Esophagus (tissue), 2 donors: ENCODE measurements at regions not wholly inside any gene's neighbourhood (a gene's known extent, or its start where the extent isn't known, plus 50 kb on each side); places are given as distances from the start of the nearest gene placed in this dataset.

Experiments
- H3K27ac ChIP-seq, 2 donors: one replicate each; pipeline ENCODE4 v1.5.1; 2013; ENCODE audit warnings: low read depth in 2 of 2, mild to moderate bottlenecking in 2 of 2, inconsistent platforms in 1 of 2, low read length in 1 of 2, moderate library complexity in 1 of 2
- H3K27me3 ChIP-seq, 2 donors: one replicate each; pipeline ENCODE4 v1.6.1; 2013; ENCODE audit warnings: low read length in 2 of 2, control low read depth in 1 of 2, mild to moderate bottlenecking in 1 of 2; ENCODE audit not compliant: insufficient read depth in 2 of 2, control insufficient read depth in 1 of 2
- H3K36me3 ChIP-seq, 2 donors: one replicate each; pipeline ENCODE4 v1.6.1; 2013; ENCODE audit warnings: low read length in 1 of 2; ENCODE audit not compliant: control insufficient read depth in 2 of 2, insufficient read depth in 2 of 2
- H3K4me1 ChIP-seq, 2 donors: one replicate each; pipeline ENCODE4 v1.6.1; 2013; ENCODE audit warnings: low read length in 1 of 2; ENCODE audit not compliant: control insufficient read depth in 2 of 2, insufficient read depth in 2 of 2
- H3K4me3 ChIP-seq, 2 donors: one replicate each; pipeline ENCODE4 v1.5.1; 2013; ENCODE audit warnings: low read length in 2 of 2, mild to moderate bottlenecking in 2 of 2, low read depth in 1 of 2, moderate library complexity in 1 of 2
- H3K9me3 ChIP-seq, 2 donors: one replicate each; pipeline ENCODE4 v1.6.1; 2013; ENCODE audit warnings: mild to moderate bottlenecking in 2 of 2, low read depth in 1 of 2, low read length in 1 of 2, moderate library complexity in 1 of 2; ENCODE audit not compliant: control insufficient read depth in 2 of 2, insufficient read depth in 1 of 2
- WGBS, 2 donors: extraction: QIAGEN DNeasy Blood & Tissue Kit; methylation state at CpG; one replicate each; pipeline ENCODE4 v1.1.7; 2013; 5-methylcytosine and 5-hydroxymethylcytosine counted together
- donor health status: healthy with polysubstance abuse.
- donor health status: Bipolar disorder and iron deficiency.

DNA sequence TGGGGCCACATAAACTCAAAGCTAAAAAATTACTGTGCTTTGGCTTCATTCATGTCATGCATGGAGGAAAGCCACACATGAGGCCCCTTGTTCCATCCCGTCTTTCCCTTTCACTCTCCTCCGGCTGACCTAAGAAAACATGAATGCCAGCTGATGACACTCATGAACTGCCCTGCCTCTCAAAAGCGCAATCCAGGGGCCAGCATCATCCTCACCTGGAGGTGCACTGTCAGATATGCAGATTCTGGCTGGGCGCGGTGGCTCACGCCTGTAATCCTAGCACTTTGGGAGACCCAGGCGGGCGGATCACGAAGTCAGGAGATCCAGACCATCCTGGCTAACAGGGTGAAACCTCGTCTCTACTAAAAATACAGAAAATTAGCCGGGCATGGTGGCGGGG lies 116.1 kb upstream of the FOXN3 start:
- H3K9me3 ChIP-seq, result no peaks in the 10 kb centered on the region
- H3K36me3 ChIP-seq, result no peaks in the 10 kb centered on the region
- WGBS, 2 donors, result 96 to 97% methylated on average over 12 of the region's 12 CpGs
- no peaks in the 10 kb centered on the region for H3K27me3 ChIP-seq
- H3K4me3 ChIP-seq, result no peak overlapping the region
- no peak overlapping the region for H3K27ac ChIP-seq
- H3K4me1 ChIP-seq, result peaks cover 0 to 3% of the 10 kb centered on the region in 2 donors

GRCh38 chr14:89531661-89532335 lies 114.8 kb upstream of the FOXN3 start:
- WGBS, 2 donors, result 80 to 82% methylated on average over 9 of the region's 9 CpGs
- H3K4me3 ChIP-seq, result no peak overlapping the region

GRCh38 chr14:89524990-89525667 lies 108.1 kb upstream of the FOXN3 start:
- Histone ChIP-seq H3K36me3 (no peaks in the 10 kb centered on the region), H3K4me3 (no peak overlapping the region), H3K27me3 (no peaks in the 10 kb centered on the region), H3K4me1 (no peaks in the 10 kb centered on the region), H3K9me3 (no peaks in the 10 kb centered on the region), H3K27ac (no peak overlapping the region)
- 90 to 93% methylated on average over 4 of the region's 4 CpGs for WGBS, 2 donors

More at GRCh38 chr14:89531661-89532335, 114.8 kb upstream of the FOXN3 start:
- Histone ChIP-seq H3K27me3 (no peaks in the 10 kb centered on the region), H3K36me3 (no peaks in the 10 kb centered on the region), H3K9me3 (no peaks in the 10 kb centered on the region), H3K27ac (no peak overlapping the region), H3K4me1 (peaks cover 0 to 3% of the 10 kb centered on the region in 2 donors)

DNA sequence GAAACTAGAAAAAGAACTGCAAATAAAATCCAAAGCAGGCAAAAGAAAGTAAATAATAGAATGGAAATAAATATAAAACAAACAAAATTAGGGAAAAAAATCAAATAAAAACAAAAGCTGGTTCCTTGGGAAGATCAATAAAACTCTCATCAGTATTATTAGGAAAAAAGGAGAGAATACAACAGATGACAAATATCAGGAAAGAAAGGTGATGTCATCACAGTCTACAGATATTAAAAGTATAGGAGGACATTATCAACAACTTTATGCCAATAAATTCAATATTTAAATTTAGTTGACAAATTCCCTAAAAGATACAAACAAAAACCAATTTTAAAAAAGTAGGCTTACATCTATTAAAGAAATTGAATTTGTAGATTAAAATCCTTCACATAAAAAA lies 107.4 kb upstream of the FOXN3 start:
- Histone ChIP-seq H3K4me1 (no peaks in the 10 kb centered on the region), H3K4me3 (no peak overlapping the region), H3K27ac (no peak overlapping the region), H3K9me3 (no peaks in the 10 kb centered on the region), H3K27me3 (no peaks in the 10 kb centered on the region), H3K36me3 (no peaks in the 10 kb centered on the region)

- no peaks in the 10 kb centered on the region for H3K9me3 ChIP-seq
- H3K4me1 ChIP-seq, result no peaks in the 10 kb centered on the region
- H3K4me3 ChIP-seq, result no peak overlapping the region
- H3K27me3 ChIP-seq, result no peaks in the 10 kb centered on the region
- no peak overlapping the region for H3K27ac ChIP-seq
- H3K36me3 ChIP-seq, result no peaks in the 10 kb centered on the region
Observed at GRCh38 chr14:89521988-89522387, 105.0 kb upstream of the FOXN3 start.

GRCh38 chr14:89519040-89519439 lies 102.0 kb upstream of the FOXN3 start:
- no peaks in the 10 kb centered on the region for H3K27me3 ChIP-seq
- no peaks in the 10 kb centered on the region for H3K36me3 ChIP-seq
- no peak overlapping the region for H3K4me3 ChIP-seq
- no peaks in the 10 kb centered on the region for H3K4me1 ChIP-seq
- no peak overlapping the region for H3K27ac ChIP-seq
- 92 to 97% methylated on average over 10 of the region's 10 CpGs for WGBS, 2 donors
- H3K9me3 ChIP-seq, result no peaks in the 10 kb centered on the region

DNA sequence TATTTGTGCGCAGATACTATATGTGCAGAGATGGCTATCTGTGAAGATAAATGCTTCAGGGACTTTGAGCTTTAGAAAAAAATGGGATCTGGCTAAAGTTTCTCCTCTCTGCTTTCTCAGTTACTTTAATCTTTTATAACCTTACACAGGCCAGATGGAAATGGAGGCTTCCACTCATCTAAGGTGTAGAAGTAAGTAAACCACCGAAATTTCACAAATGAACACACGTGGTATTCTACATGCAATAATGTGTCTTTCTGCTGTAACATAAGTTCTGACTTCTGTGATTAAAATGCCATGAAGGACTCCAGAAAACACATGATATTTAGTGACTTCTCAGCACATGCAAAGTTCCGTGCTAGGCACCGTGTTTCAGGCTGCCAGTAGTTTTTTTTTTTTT lies 99.1 kb upstream of the FOXN3 start:
- whole genome bisulfite sequencing, 2 donors, result 84 to 95% methylated on average over 5 of the region's 5 CpGs
- no peaks in the 10 kb centered on the region for H3K27me3 ChIP-seq

GRCh38 chr14:89514601-89515000 lies 97.6 kb upstream of the FOXN3 start:
- Histone ChIP-seq H3K27ac (no peak overlapping the region), H3K36me3 (no peaks in the 10 kb centered on the region), H3K27me3 (no peaks in the 10 kb centered on the region), H3K9me3 (no peaks in the 10 kb centered on the region), H3K4me3 (no peak overlapping the region), H3K4me1 (no peaks in the 10 kb centered on the region)
- 96 to 97% methylated on average over 11 of the region's 11 CpGs for WGBS, 2 donors

More for the DNA sequence above, 99.1 kb upstream of the FOXN3 start:
- Histone ChIP-seq H3K4me1 (no peaks in the 10 kb centered on the region), H3K36me3 (no peaks in the 10 kb centered on the region), H3K4me3 (no peak overlapping the region), H3K9me3 (no peaks in the 10 kb centered on the region), H3K27ac (no peak overlapping the region)

GRCh38 chr14:89509891-89510290 lies 92.9 kb upstream of the FOXN3 start:
- 89 to 96% methylated on average over 3 of the region's 3 CpGs for WGBS, 2 donors
- Histone ChIP-seq H3K27ac (no peak overlapping the region), H3K4me1 (peaks cover 0 to 5% of the 10 kb centered on the region in 2 donors), H3K36me3 (no peaks in the 10 kb centered on the region), H3K9me3 (no peaks in the 10 kb centered on the region), H3K4me3 (no peak overlapping the region), H3K27me3 (no peaks in the 10 kb centered on the region)

DNA sequence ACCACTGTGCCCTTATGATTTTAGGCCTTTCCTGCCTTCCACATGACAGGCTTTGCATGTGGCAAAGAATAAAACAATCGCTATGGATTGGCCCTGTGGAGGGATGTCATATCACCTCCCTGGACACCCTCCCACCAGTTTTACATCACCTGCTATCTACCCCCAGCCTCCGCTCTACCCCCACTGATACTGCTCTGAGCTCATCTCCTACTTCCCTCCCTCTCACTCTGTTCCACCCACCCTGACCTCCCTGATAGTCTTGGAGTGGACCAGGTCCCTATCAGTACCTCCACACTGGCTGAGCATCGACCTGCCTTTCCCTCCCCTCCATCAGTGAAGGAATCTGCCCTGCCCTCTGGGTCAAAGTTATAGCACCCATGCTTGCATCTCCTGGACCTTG lies 91.8 kb upstream of the FOXN3 start:
- 93 to 99% methylated on average over 3 of the region's 3 CpGs for WGBS, 2 donors

More for the DNA sequence above, 91.8 kb upstream of the FOXN3 start:
- Histone ChIP-seq H3K27ac (no peak overlapping the region), H3K9me3 (no peaks in the 10 kb centered on the region), H3K4me3 (no peak overlapping the region), H3K27me3 (no peaks in the 10 kb centered on the region), H3K36me3 (no peaks in the 10 kb centered on the region), H3K4me1 (peaks cover 0 to 5% of the 10 kb centered on the region in 2 donors)
